ENCODE measurements at regions not wholly inside any gene's neighbourhood (a gene's known extent, or its start where the extent isn't known, plus 50 kb on each side); places are given as distances from the start of the nearest gene placed in this dataset.
"Not testable (repeated sequence)": the region's sequence is repeated elsewhere in the genome, so short reads cannot be mapped to it uniquely, and the experiment has no call there.

DNA sequence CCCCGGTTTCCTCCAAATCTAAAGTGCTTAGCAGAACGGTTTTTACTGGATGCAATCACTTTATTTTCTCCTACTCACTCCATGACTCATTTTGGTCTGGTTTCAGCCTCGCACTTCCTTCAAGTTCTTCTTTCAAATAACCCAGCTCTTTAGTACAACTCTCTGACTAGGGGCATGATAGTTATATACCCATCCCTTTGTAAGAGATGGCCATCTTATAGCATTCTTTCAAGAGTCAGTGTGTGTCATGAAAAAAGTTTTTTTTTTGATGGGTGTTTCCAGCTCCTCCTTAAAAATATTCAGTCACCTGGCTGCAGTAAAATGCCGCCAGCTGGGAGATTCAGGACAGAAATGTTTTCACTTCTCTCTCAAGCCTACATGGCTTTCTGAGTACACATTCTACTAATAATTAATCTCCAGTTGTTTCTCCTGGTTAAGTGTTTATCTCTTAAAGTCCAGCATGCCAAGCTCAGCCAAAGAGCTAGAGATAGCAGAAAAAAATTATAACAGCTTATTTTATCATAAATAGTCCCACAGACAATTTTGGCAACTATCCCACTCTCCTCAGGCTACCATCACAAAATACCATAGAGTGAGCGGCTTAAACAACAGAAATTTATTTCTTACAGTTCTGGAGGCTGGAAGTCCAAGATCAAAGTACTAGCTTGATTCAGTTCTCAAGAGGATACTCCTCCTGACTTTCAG lies 139.3 kb downstream of the GASK1B start:
- WGBS, 2 donors, result 61 to 65% methylated on average over 5 of the region's 5 CpGs
- no peak overlapping the region for H3K4me3 ChIP-seq
- no peaks in the 10 kb centered on the region for H3K36me3 ChIP-seq
- peak overlapping the region in 2 of 4 donors; percentile 21 to 45 for H3K27ac ChIP-seq
- DNase-seq (ENCODE audit: low spot score in 2 of 2), result no peak
- TF ChIP-seq, protein P1, sequence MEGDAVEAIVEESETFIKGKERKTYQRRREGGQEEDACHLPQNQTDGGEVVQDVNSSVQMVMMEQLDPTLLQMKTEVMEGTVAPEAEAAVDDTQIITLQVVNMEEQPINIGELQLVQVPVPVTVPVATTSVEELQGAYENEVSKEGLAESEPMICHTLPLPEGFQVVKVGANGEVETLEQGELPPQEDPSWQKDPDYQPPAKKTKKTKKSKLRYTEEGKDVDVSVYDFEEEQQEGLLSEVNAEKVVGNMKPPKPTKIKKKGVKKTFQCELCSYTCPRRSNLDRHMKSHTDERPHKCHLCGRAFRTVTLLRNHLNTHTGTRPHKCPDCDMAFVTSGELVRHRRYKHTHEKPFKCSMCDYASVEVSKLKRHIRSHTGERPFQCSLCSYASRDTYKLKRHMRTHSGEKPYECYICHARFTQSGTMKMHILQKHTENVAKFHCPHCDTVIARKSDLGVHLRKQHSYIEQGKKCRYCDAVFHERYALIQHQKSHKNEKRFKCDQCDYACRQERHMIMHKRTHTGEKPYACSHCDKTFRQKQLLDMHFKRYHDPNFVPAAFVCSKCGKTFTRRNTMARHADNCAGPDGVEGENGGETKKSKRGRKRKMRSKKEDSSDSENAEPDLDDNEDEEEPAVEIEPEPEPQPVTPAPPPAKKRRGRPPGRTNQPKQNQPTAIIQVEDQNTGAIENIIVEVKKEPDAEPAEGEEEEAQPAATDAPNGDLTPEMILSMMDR (IDR thresholded peaks at IDR 0.05), result no peak
- no peak for TF ChIP-seq EP300 (IDR thresholded peaks at IDR 0.05)
- no peaks in the 10 kb centered on the region for H3K4me1 ChIP-seq
- H3K9me3 ChIP-seq, result peaks cover 0 to 11% (median 2%) of the 10 kb centered on the region in 4 donors
- H3K27me3 ChIP-seq, result no peaks in the 10 kb centered on the region

DNA sequence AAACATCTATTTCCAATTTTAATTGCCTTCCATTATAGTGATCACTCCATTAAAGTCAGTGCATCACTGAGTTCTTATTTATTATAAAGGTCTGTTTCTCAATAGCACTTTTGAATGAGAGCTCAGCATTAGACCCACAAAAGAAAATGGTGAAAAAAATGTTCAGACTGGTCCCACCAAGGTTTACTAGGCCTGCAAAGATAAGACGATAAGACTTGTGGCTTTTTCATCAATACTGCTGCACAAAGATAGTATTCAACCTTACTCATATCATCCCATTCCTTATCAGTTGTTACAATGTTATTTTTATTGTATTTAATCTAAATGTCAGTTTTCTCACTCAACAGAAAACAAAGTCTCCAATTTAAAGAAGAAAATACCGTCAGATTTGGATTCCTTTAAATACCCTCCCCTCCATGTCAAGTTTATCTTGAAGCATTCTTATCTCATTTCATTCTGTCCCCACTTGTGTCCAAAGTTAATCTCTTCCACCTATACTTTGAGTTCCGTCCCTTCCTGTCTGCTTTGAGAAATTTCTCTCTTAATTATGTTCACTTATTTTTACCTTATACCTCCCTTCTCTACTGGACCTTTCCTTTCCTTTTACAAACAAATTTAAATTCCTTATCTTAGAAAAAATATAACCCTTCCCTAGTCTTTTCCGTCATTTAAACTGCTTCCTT lies 140.0 kb downstream of the GASK1B start:
- H3K36me3 ChIP-seq, result no peaks in the 10 kb centered on the region
- H3K27me3 ChIP-seq, result no peaks in the 10 kb centered on the region
- DNase-seq (ENCODE audit: low spot score in 2 of 2), result no peak
- H3K4me3 ChIP-seq, result no peak overlapping the region
- no peaks in the 10 kb centered on the region for H3K4me1 ChIP-seq
- peaks cover 0 to 12% (median 2%) of the 10 kb centered on the region in 4 donors for H3K9me3 ChIP-seq
- 72 to 77% methylated on average over 4 of the region's 4 CpGs for WGBS, 2 donors
- no peak for TF ChIP-seq POLR2A (IDR thresholded peaks at IDR 0.05)
- no peak for TF ChIP-seq EP300 (IDR thresholded peaks at IDR 0.05)
- TF ChIP-seq, protein P1 (IDR thresholded peaks at IDR 0.05), result no peak
- H3K27ac ChIP-seq, result peak overlapping the region in 2 of 4 donors; percentile 21 to 45

DNA sequence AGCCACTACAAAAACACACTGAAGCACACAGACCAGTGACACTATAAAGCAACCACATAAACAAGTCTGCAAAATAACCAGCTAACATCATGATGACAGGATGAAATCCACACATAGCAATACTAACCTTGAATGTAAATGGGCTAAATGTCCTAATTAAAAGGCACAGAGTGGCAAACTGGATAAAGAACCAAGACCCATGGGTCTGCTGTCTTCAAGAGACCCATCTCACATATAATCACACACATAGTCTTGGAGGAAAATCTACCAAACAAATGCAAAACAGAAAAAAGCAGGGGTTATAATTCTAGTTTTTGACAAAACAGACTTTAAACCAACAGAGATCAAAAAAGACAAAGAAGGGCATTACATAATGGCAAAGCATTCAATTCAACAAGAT lies 144.4 kb downstream of the GASK1B start:
- peaks cover 0 to 16% (median 2%) of the 10 kb centered on the region in 4 donors for H3K9me3 ChIP-seq
- not testable (repeated sequence) for H3K4me3 ChIP-seq; H3K36me3 ChIP-seq; DNase-seq (ENCODE audit: low spot score in 2 of 2); H3K27me3 ChIP-seq; H3K4me1 ChIP-seq; H3K27ac ChIP-seq

DNA sequence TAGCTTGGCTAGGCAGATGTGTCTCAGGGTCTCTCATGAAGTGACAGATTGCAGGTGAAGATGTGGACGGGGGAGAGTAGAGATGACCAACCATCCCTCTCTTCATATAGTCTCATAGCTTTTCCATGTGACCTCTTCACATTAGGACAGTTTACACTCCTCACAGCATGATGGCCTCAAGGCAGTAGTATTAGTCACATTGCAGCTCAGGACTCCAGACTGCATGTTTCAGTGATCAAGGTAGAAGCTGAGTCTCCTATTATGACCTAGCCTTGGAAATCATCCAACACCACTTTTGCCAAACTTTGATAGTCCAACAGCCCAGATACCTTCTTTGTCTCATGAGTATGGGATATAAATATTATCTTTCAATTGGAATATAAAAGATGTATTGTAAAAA lies 147.7 kb downstream of the GASK1B start:
- TF ChIP-seq, protein P1 (IDR thresholded peaks at IDR 0.05), result no peak
- TF ChIP-seq EP300 (IDR thresholded peaks at IDR 0.05), result no peak
- no peak for TF ChIP-seq POLR2A (IDR thresholded peaks at IDR 0.05)
- Histone ChIP-seq H3K27me3 (no peaks in the 10 kb centered on the region), H3K4me3 (no peak overlapping the region), H3K36me3 (no peaks in the 10 kb centered on the region), H3K4me1 (peaks cover 0 to 17% (median 9%) of the 10 kb centered on the region in 4 donors), H3K9me3 (peaks cover 0 to 16% (median 2%) of the 10 kb centered on the region in 4 donors), H3K27ac (no peak overlapping the region)
- no peak for DNase-seq (ENCODE audit: low spot score in 2 of 2)
- 88 to 93% methylated on average over 1 of the region's 1 CpG for WGBS, 2 donors

DNA sequence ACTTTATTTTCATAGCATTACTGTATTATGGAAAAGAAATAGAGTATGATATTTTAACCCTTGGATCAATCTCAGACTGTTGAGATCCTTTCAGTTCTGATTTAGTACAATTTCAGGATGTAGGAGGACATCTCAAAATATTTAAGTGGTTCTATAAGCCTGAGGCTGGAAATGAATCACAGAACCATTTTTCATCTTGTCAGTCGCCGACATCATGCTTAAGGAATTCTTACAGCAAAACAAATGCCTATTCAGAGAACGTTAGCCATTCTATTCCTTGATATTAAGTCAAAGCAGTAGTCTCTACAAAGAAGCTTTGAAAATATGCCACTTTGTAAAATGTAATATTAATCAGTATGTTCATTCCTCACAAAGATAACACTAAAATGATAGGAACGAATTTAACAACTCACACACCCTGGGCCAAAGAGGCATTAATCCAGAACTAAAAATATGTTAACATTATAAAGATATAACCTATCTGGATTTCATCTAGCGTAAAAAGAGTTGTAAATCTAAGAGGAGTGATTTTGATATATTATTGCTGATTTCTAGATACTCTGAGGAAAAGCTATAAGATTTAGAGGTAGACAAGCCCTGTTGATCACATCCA lies 152.0 kb downstream of the GASK1B start:
- 36 to 38% methylated on average over 5 of the region's 5 CpGs for WGBS, 2 donors
- Histone ChIP-seq H3K36me3 (no peaks in the 10 kb centered on the region), H3K4me3 (no peak overlapping the region), H3K27me3 (no peaks in the 10 kb centered on the region), H3K9me3 (no peaks in the 10 kb centered on the region), H3K27ac (peak overlapping the region; percentile 52 to 87 (median 72)), H3K4me1 (peaks cover 0 to 57% (median 17%) of the 10 kb centered on the region in 4 donors)
- no peak for DNase-seq (ENCODE audit: low spot score in 2 of 2)
- TF ChIP-seq POLR2A (IDR thresholded peaks at IDR 0.05), result no peak
- TF ChIP-seq, protein P1 (IDR thresholded peaks at IDR 0.05), result no peak
- no peak for TF ChIP-seq EP300 (IDR thresholded peaks at IDR 0.05)

Data from tibial nerve (tissue), 4 donors.